K562 (cell line): ENCODE measurements at regions not wholly inside any gene's neighbourhood (a gene's known extent, or its start where the extent isn't known, plus 50 kb on each side); places are given as distances from the start of the nearest gene placed in this dataset.

Experiments used
- ATAC-seq: fragments of 200-7000 bp; cut with Tn5 transposase; 3 replicates; pipeline ENCODE4 v1.9.1; 2020; ENCODE audit warnings: moderate library complexity
- BruUV-seq: library from RNA; stranded (reverse); fragments of 400-500 nt; replicated peaks from 2 replicates; lab custom pipeline; 2021; lab: Mats Ljungman, UMichigan
- CTCF ChIA-PET: fragments of 300-600 bp; formaldehyde crosslinking; extraction: SDS; loops from one replicate; lab custom pipeline; 2021; ENCODE audit warnings: low intra/inter-chr PET ratio; lab: Yijun Ruan, JAX
- POLR2A ChIA-PET: fragments of 300-600, 350-650 bp; sonication (Branson Sonifier 250); formaldehyde crosslinking; extraction: SDS; loops from one replicate; lab custom pipeline; 2021; ENCODE audit warnings: antibody characterized with exemption, inconsistent platforms; lab: Yijun Ruan, JAX
- DNase-seq, 4 experiments: peaks; one replicate each; pipeline versions ENCODE4 v3.0.0 to v3.0.0-alpha.2; 2011 to 2018; ENCODE audit warnings: low spot score in 3 of 4, mixed read lengths in 3 of 4; ENCODE audit errors: extremely low read depth in 1 of 4
- FAIRE-seq: peaks from 2 replicates; lab custom pipeline; 2011; peaks lifted over from hg19 to GRCh38; lab: Jason Lieb, UNC
- H2AFZ ChIP-seq: 2 replicates; pipeline ENCODE4 v1.6.0; 2011; ENCODE audit warnings: low read depth, low read length, control low read depth, inconsistent platforms
- H3K27ac ChIP-seq: fragments of 200-600 bp; 3 replicates; pipeline ENCODE4 v1.8.0; 2011; ENCODE audit warnings: low read depth, mild to moderate bottlenecking, control low read depth, inconsistent platforms, low read length, moderate library complexity, mixed read lengths; ENCODE audit errors: extremely low read depth
- H3K27me3 ChIP-seq, 2 experiments: fragments of 300-600 bp in 1 of 2; 2 replicates in 1 of 2; 3 replicates in 1 of 2; pipeline versions ENCODE4 v1.6.0 to v1.8.0; 2011; ENCODE audit warnings: inconsistent platforms in 2 of 2, low read length in 2 of 2, mild to moderate bottlenecking in 1 of 2, mixed read lengths in 1 of 2, moderate library complexity in 1 of 2; ENCODE audit not compliant: control insufficient read depth in 2 of 2, insufficient read depth in 2 of 2
- H3K36me3 ChIP-seq: fragments of 300-600 bp; 3 replicates; pipeline ENCODE4 v1.8.0; 2011; ENCODE audit warnings: mild to moderate bottlenecking, low read length, inconsistent platforms; ENCODE audit not compliant: control insufficient read depth, insufficient read depth
- H3K4me1 ChIP-seq, 2 experiments: fragments of 200-600 bp in 1 of 2; replicated peaks in 1 of 2; 2 replicates in 1 of 2; 3 replicates in 1 of 2; pipeline versions ENCODE4 v1.5.1 to v1.8.0; 2011; ENCODE audit warnings: inconsistent platforms in 2 of 2, low read length in 2 of 2, mild to moderate bottlenecking in 1 of 2, mixed read lengths in 1 of 2, moderate library complexity in 1 of 2; ENCODE audit not compliant: control insufficient read depth in 2 of 2, insufficient read depth in 2 of 2
- H3K4me2 ChIP-seq: 2 replicates; pipeline ENCODE4 v1.6.1; 2011; ENCODE audit warnings: low read length, control low read depth, inconsistent platforms, mixed read lengths; ENCODE audit not compliant: insufficient read depth
- H3K4me3 ChIP-seq: fragments of 200-600 bp; sonication (generic), shearing (Covaris generic); 2 replicates; pipeline ENCODE4 v1.5.1; 2016; ENCODE audit warnings: control low read depth, inconsistent platforms
- H3K79me2 ChIP-seq: fragments of 200-600 bp; 3 replicates; pipeline ENCODE4 v1.8.0; 2011; ENCODE audit warnings: low read length, inconsistent platforms; ENCODE audit not compliant: control insufficient read depth, insufficient read depth
- H3K9ac ChIP-seq, 2 experiments: 2 replicates each; pipeline versions ENCODE4 v1.6.0 to v1.6.1; 2011; ENCODE audit warnings: low read depth in 2 of 2, low read length in 2 of 2, control low read depth in 1 of 2, inconsistent platforms in 1 of 2, mild to moderate bottlenecking in 1 of 2, mixed read lengths in 1 of 2; ENCODE audit not compliant: insufficient read depth in 1 of 2
- H3K9me1 ChIP-seq: one replicate; pipeline ENCODE4 v1.6.0; 2011; ENCODE audit warnings: inconsistent platforms, mild to moderate bottlenecking, low read length, moderate library complexity; ENCODE audit not compliant: control insufficient read depth, insufficient read depth
- H3K9me3 ChIP-seq: replicated peaks from 2 replicates; pipeline ENCODE4 v1.5.1; 2011; ENCODE audit warnings: low read depth, low read length, inconsistent platforms; ENCODE audit not compliant: control insufficient read depth, insufficient read depth
- H4K20me1 ChIP-seq: replicated peaks from 2 replicates; pipeline ENCODE4 v1.6.1; 2011; ENCODE audit warnings: low read length, inconsistent platforms, mixed read lengths; ENCODE audit not compliant: control insufficient read depth, insufficient read depth
- FOXA1 ChIP-seq: fragments of 450-650 bp; IDR thresholded peaks from 2 replicates; pipeline ENCODE4 v1.6.1; 2016; ENCODE audit warnings: mild to moderate bottlenecking, borderline replicate concordance
- WGBS: fragments of 100-300 bp; shearing (Covaris generic); methylation state at CpG from one replicate; pipeline ENCODE4 v1.1.6; 2016; ENCODE audit warnings: low coverage, mixed read lengths; ENCODE audit not compliant: insufficient coverage; ENCODE audit errors: missing lambda C conversion rate; 5-methylcytosine and 5-hydroxymethylcytosine counted together
- in situ Hi-C: fragments of 300-500 bp; cut with MboI; formaldehyde crosslinking; loops from 4 replicates; pipeline ENCODE4 v1.15.0; 2018; ENCODE audit warnings: inconsistent platforms, mixed read lengths
- intact Hi-C: fragments of 100-400 bp; cut with micrococcal nuclease; formaldehyde crosslinking; loops from 2 replicates; pipeline ENCODE4 v1.14.2; 2022
- TF ChIP-seq, protein P1 (sequence below): sonication (generic); formaldehyde crosslinking; IDR thresholded peaks from 2 replicates; pipeline ENCODE4 v1.8.0; 2022; ENCODE audit warnings: mild to moderate bottlenecking, missing genetic modification reagents
- TF ChIP-seq, protein P2 (sequence below): sonication (generic); formaldehyde crosslinking; IDR thresholded peaks from 2 replicates; pipeline ENCODE4 v1.8.1; 2023; ENCODE audit warnings: mild to moderate bottlenecking, missing genetic modification reagents

DNA sequence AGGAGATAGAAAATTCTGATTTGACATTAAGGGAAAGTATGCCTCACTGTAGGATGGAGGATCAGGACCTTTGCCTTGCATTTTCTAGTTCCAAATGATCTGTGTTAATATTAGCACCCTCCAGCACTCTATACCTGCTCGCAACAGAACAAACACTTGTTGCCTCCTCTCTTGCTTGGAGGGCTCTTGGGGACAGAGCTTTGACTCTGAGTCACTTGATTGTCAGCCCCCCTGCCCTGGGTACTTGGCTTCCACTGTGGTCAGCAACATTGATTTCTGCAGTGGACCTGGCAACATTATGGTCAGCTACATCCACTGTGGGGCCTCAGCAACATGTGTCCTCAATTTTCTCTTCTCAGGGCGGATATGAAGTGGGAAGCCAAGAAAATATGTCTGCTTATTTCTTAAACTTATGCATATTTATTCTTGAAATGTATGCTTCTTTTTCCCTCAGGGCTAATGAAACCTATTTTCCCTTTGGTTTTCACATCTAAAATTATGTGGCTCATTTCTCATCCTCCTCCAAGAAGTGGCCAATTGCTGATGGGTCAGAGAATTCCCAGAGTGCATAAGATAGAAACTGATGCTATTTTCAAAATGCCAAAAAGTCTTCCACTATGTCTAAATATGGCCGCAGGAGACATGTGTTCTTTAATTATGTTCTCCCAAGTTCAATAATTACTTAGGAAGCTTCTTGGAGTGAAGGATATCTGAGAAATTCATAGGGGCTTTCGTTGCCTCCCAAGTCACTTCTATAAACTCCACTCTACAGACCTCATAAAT is 94.6 kb upstream of the SMIM36 start:
- Histone ChIP-seq H3K9me3 (no peaks in the 10 kb centered on the region), H3K79me2 (no peaks in the 10 kb centered on the region), H3K36me3 (no peaks in the 10 kb centered on the region), H3K27ac (no peak overlapping the region), H2AFZ (no peak overlapping the region), H4K20me1 (no peaks in the 10 kb centered on the region), H3K4me2 (no peak overlapping the region), H3K9ac (no peak overlapping the region)
- no TSS peak for BruUV-seq
- intact Hi-C loops = no loop called here
- 26% methylated on average over 4 of the region's 4 CpGs for WGBS
- in situ Hi-C loops = no loop called here
- ATAC-seq = no peak
- POLR2A ChIA-PET = interaction anchor here (0.7 to 0.9 kb wide), 2 partner anchors 13 to 14 kb away, joined by 3 to 4 read pairs; no protein-coding TSS in a partner anchor
- TF ChIP-seq, protein P1, sequence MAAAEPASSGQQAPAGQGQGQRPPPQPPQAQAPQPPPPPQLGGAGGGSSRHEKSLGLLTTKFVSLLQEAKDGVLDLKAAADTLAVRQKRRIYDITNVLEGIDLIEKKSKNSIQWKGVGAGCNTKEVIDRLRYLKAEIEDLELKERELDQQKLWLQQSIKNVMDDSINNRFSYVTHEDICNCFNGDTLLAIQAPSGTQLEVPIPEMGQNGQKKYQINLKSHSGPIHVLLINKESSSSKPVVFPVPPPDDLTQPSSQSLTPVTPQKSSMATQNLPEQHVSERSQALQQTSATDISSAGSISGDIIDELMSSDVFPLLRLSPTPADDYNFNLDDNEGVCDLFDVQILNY (CRISPR knock-in tag) = no peak
- TF ChIP-seq, protein P2, sequence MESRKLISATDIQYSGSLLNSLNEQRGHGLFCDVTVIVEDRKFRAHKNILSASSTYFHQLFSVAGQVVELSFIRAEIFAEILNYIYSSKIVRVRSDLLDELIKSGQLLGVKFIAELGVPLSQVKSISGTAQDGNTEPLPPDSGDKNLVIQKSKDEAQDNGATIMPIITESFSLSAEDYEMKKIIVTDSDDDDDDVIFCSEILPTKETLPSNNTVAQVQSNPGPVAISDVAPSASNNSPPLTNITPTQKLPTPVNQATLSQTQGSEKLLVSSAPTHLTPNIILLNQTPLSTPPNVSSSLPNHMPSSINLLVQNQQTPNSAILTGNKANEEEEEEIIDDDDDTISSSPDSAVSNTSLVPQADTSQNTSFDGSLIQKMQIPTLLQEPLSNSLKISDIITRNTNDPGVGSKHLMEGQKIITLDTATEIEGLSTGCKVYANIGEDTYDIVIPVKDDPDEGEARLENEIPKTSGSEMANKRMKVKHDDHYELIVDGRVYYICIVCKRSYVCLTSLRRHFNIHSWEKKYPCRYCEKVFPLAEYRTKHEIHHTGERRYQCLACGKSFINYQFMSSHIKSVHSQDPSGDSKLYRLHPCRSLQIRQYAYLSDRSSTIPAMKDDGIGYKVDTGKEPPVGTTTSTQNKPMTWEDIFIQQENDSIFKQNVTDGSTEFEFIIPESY (CRISPR knock-in tag) = no peak
- no peak for TF ChIP-seq FOXA1
- TF ChIP-seq, all 486 proteins: peak for 0
- CTCF ChIA-PET = no interaction called here
- H3K9me1 ChIP-seq = no peaks in the 10 kb centered on the region
- H3K4me1 ChIP-seq = no peaks in the 10 kb centered on the region; a peak in 2 of 5 replicates
- FAIRE-seq (no peak), DNase-seq (no peak)
- no peak overlapping the region for H3K4me3 ChIP-seq
- H3K27me3 ChIP-seq = no peaks in the 10 kb centered on the region; a peak in 1 of 5 replicates
